ENCODE measurements at regions not wholly inside any gene's neighbourhood (a gene's known extent, or its start where the extent isn't known, plus 50 kb on each side); places are given as distances from the start of the nearest gene placed in this dataset.
A peak's percentile ranks its signal among the peaks of the same experiment; 100 is the strongest.

- H3K27me3 Mint-ChIP-seq (ENCODE audit: low read depth) = no peaks in the 10 kb centered on the region
- no peaks in the 10 kb centered on the region for H3K36me3 Mint-ChIP-seq (ENCODE audit: low read depth)
- H3K27ac Mint-ChIP-seq (ENCODE audit: unreplicated experiment) = peak overlapping the region; percentile 46
- TF ChIP-seq CTCF (IDR thresholded peaks at IDR 0.05) = no peak
- no peak overlapping the region for H3K4me3 Mint-ChIP-seq (ENCODE audit: unreplicated experiment)
- peaks cover 44% of the 10 kb centered on the region for H3K4me1 Mint-ChIP-seq (ENCODE audit: low read depth)
- H3K9me3 Mint-ChIP-seq (ENCODE audit: low read depth) = peaks cover 1% of the 10 kb centered on the region
- no peak for DNase-seq (ENCODE audit: low spot score)
Measured at GRCh38 chr1:55426619-55427018, 211.5 kb upstream of the USP24 start.

GRCh38 chr1:55426156-55426555 is 211.0 kb upstream of the USP24 start:
- DNase-seq (ENCODE audit: low spot score) = no peak
- H3K9me3 Mint-ChIP-seq (ENCODE audit: low read depth) = peaks cover 3% of the 10 kb centered on the region
- peaks cover 40% of the 10 kb centered on the region for H3K4me1 Mint-ChIP-seq (ENCODE audit: low read depth)
- no peaks in the 10 kb centered on the region for H3K36me3 Mint-ChIP-seq (ENCODE audit: low read depth)
- no peaks in the 10 kb centered on the region for H3K27me3 Mint-ChIP-seq (ENCODE audit: low read depth)
- no peak overlapping the region for H3K27ac Mint-ChIP-seq (ENCODE audit: unreplicated experiment)
- TF ChIP-seq CTCF (IDR thresholded peaks at IDR 0.05) = no peak
- no peak overlapping the region for H3K4me3 Mint-ChIP-seq (ENCODE audit: unreplicated experiment)

- no peak overlapping the region for H3K27ac Mint-ChIP-seq (ENCODE audit: unreplicated experiment)
- TF ChIP-seq CTCF (IDR thresholded peaks at IDR 0.05) = no peak
- no peak for DNase-seq (ENCODE audit: low spot score)
- peaks cover 32% of the 10 kb centered on the region for H3K4me1 Mint-ChIP-seq (ENCODE audit: low read depth)
- no peaks in the 10 kb centered on the region for H3K36me3 Mint-ChIP-seq (ENCODE audit: low read depth)
- no peak overlapping the region for H3K4me3 Mint-ChIP-seq (ENCODE audit: unreplicated experiment)
- H3K9me3 Mint-ChIP-seq (ENCODE audit: low read depth) = peaks cover 3% of the 10 kb centered on the region
- no peaks in the 10 kb centered on the region for H3K27me3 Mint-ChIP-seq (ENCODE audit: low read depth)
Measured at GRCh38 chr1:55425310-55425930, 210.3 kb upstream of the USP24 start.

GRCh38 chr1:55423376-55423775 is 208.2 kb upstream of the USP24 start:
- no peak for DNase-seq (ENCODE audit: low spot score)
- no peaks in the 10 kb centered on the region for H3K36me3 Mint-ChIP-seq (ENCODE audit: low read depth)
- no peak for TF ChIP-seq CTCF (IDR thresholded peaks at IDR 0.05)
- H3K27ac Mint-ChIP-seq (ENCODE audit: unreplicated experiment) = no peak overlapping the region
- H3K4me3 Mint-ChIP-seq (ENCODE audit: unreplicated experiment) = no peak overlapping the region
- peaks cover 12% of the 10 kb centered on the region for H3K4me1 Mint-ChIP-seq (ENCODE audit: low read depth)
- no peaks in the 10 kb centered on the region for H3K27me3 Mint-ChIP-seq (ENCODE audit: low read depth)
- peaks cover 3% of the 10 kb centered on the region for H3K9me3 Mint-ChIP-seq (ENCODE audit: low read depth)

GRCh38 chr1:55420929-55421716 is 206.0 kb upstream of the USP24 start:
- Mint-ChIP-seq H3K9me3 (ENCODE audit: low read depth) (peaks cover 3% of the 10 kb centered on the region), H3K27me3 (ENCODE audit: low read depth) (no peaks in the 10 kb centered on the region), H3K4me3 (ENCODE audit: unreplicated experiment) (no peak overlapping the region), H3K27ac (ENCODE audit: unreplicated experiment) (no peak overlapping the region), H3K36me3 (ENCODE audit: low read depth) (no peaks in the 10 kb centered on the region), H3K4me1 (ENCODE audit: low read depth) (no peaks in the 10 kb centered on the region)
- DNase-seq (ENCODE audit: low spot score) = no peak
- no peak for TF ChIP-seq CTCF (IDR thresholded peaks at IDR 0.05)

All from chondrocyte (in vitro differentiated cells).